Sigmoid colon (tissue), 4 donors: ENCODE measurements at regions not wholly inside any gene's neighbourhood (a gene's known extent, or its start where the extent isn't known, plus 50 kb on each side); places are given as distances from the start of the nearest gene placed in this dataset.

ENCODE experiments used
- CTCF ChIP-seq, 4 experiments: fragments of 450-650 bp in 3 of 4; fragments of 200-600 bp in 1 of 4; IDR thresholded peaks; one replicate each; pipeline ENCODE4 v1.5.1; 2016 to 2019; ENCODE audit warnings: antibody characterized with exemption in 4 of 4, mild to moderate bottlenecking in 3 of 4, moderate library complexity in 2 of 4
- EP300 ChIP-seq, 4 donors: sonication (generic); formaldehyde crosslinking; IDR thresholded peaks; one replicate each; pipeline ENCODE4 v1.6.1; 2017; ENCODE audit warnings: antibody characterized with exemption in 4 of 4
- POLR2A ChIP-seq, 2 donors: fragments of 450-650 bp; IDR thresholded peaks; one replicate each; pipeline ENCODE4 v1.6.1; 2016; ENCODE audit warnings: antibody characterized with exemption in 2 of 2, mild to moderate bottlenecking in 2 of 2, moderate library complexity in 2 of 2
- POLR2AphosphoS5 ChIP-seq, 4 donors: sonication (generic); formaldehyde crosslinking; IDR thresholded peaks; one replicate each; pipeline ENCODE4 v1.6.1; 2017; ENCODE audit warnings: antibody characterized with exemption in 4 of 4

- TF ChIP-seq CTCF (IDR thresholded peaks at IDR 0.05) (no peak), POLR2A (IDR thresholded peaks at IDR 0.05) (no peak), EP300 (IDR thresholded peaks at IDR 0.05) (no peak), POLR2AphosphoS5 (IDR thresholded peaks at IDR 0.05) (no peak)
Measured at GRCh38 chr2:21392649-21393048, 268.9 kb downstream of the TDRD15 start.
